ENCODE measurements at regions not wholly inside any gene's neighbourhood (a gene's known extent, or its start where the extent isn't known, plus 50 kb on each side); places are given as distances from the start of the nearest gene placed in this dataset.

DNA sequence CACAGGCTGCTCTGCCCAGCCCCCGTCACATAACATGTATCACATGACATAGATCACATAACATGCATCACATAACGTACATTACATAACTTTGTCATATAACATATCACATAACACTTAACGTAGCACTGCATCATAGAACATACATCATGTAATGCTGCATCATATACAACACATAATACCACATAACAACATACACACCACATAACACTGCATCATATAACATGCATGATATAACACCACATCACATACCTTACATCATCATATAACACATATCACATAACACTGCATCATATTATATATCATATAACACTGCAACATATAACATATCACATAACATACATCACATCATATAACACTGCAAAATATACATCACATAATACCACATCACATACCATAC is 83.8 kb downstream of the AXIN2 start:
- H3K9me3 ChIP-seq (replicated peaks; ENCODE audit: insufficient read depth, low read length): no peaks in the 10 kb centered on the region
- H3K4me2 ChIP-seq (ENCODE audit: low read depth, low read length): no peak overlapping the region
- H3K4me1 ChIP-seq (ENCODE audit: low read length): no peaks in the 10 kb centered on the region
- H2AFZ ChIP-seq (ENCODE audit: low read length): no peak overlapping the region
- no peaks in the 10 kb centered on the region for H3K9me2 ChIP-seq (replicated peaks; ENCODE audit: insufficient read depth, low read length)
- no peaks in the 10 kb centered on the region for H3K36me3 ChIP-seq (replicated peaks; ENCODE audit: insufficient read depth, low read length)
- no peak overlapping the region for H3K27ac ChIP-seq (ENCODE audit: low read length)
- no peaks in the 10 kb centered on the region for H3K79me2 ChIP-seq (ENCODE audit: low read length)
- no peak overlapping the region for H3K4me3 ChIP-seq (ENCODE audit: low read length)
- no peak overlapping the region for H3K9ac ChIP-seq (ENCODE audit: low read length)
- H4K20me1 ChIP-seq (ENCODE audit: insufficient read depth, low read length): no peaks in the 10 kb centered on the region
- no peak for DNase-seq
- TF ChIP-seq EZH2phosphoT487 (IDR thresholded peaks at IDR 0.05; ENCODE audit: low read length): no peak
- TF ChIP-seq, protein P1, sequence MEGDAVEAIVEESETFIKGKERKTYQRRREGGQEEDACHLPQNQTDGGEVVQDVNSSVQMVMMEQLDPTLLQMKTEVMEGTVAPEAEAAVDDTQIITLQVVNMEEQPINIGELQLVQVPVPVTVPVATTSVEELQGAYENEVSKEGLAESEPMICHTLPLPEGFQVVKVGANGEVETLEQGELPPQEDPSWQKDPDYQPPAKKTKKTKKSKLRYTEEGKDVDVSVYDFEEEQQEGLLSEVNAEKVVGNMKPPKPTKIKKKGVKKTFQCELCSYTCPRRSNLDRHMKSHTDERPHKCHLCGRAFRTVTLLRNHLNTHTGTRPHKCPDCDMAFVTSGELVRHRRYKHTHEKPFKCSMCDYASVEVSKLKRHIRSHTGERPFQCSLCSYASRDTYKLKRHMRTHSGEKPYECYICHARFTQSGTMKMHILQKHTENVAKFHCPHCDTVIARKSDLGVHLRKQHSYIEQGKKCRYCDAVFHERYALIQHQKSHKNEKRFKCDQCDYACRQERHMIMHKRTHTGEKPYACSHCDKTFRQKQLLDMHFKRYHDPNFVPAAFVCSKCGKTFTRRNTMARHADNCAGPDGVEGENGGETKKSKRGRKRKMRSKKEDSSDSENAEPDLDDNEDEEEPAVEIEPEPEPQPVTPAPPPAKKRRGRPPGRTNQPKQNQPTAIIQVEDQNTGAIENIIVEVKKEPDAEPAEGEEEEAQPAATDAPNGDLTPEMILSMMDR (IDR thresholded peaks at IDR 0.05; ENCODE audit: low read length): no peak
- TF ChIP-seq EZH2 (optimal IDR thresholded peaks at IDR 0.05; ENCODE audit: low read depth, low read length): no peak
- no peaks in the 10 kb centered on the region for H3F3A ChIP-seq (ENCODE audit: insufficient read depth, low read length)
- no peaks in the 10 kb centered on the region for H3K27me3 ChIP-seq (replicated peaks; ENCODE audit: insufficient read depth, low read length)

DNA sequence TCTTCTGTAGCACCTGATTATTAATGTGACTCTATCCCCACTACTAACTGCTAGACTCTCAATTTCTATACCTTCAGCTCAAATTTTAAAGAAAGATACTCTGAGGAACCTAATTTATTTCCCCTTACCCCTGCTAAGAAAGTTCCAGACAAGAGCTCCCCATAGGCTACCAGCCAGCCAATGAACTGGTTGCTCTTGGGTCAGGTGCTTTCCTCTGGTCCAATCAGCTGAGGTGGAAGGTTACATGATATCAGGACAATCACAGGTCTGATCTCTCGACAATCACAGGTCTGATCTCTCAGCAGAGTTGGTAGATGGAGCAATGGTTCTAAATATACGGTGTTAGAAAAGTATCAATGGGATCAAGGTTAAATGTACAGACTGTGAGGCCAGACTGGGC is 86.8 kb downstream of the AXIN2 start:
- no peaks in the 10 kb centered on the region for H3K27me3 ChIP-seq (replicated peaks; ENCODE audit: insufficient read depth, low read length)
- H3K9me3 ChIP-seq (replicated peaks; ENCODE audit: insufficient read depth, low read length): no peaks in the 10 kb centered on the region
- H3K27ac ChIP-seq (ENCODE audit: low read length): no peak overlapping the region
- no peak for DNase-seq
- no peaks in the 10 kb centered on the region for H3K4me1 ChIP-seq (ENCODE audit: low read length)
- H3K36me3 ChIP-seq (replicated peaks; ENCODE audit: insufficient read depth, low read length): no peaks in the 10 kb centered on the region
- H3K4me3 ChIP-seq (ENCODE audit: low read length): no peak overlapping the region
- H4K20me1 ChIP-seq (ENCODE audit: insufficient read depth, low read length): no peaks in the 10 kb centered on the region
- no peak overlapping the region for H2AFZ ChIP-seq (ENCODE audit: low read length)
- TF ChIP-seq EZH2 (optimal IDR thresholded peaks at IDR 0.05; ENCODE audit: low read depth, low read length): no peak
- TF ChIP-seq, protein P1 (IDR thresholded peaks at IDR 0.05; ENCODE audit: low read length): no peak
- TF ChIP-seq EZH2phosphoT487 (IDR thresholded peaks at IDR 0.05; ENCODE audit: low read length): no peak
- no peaks in the 10 kb centered on the region for H3F3A ChIP-seq (ENCODE audit: insufficient read depth, low read length)
- no peak overlapping the region for H3K4me2 ChIP-seq (ENCODE audit: low read depth, low read length)
- H3K9me2 ChIP-seq (replicated peaks; ENCODE audit: insufficient read depth, low read length): no peaks in the 10 kb centered on the region
- no peak overlapping the region for H3K9ac ChIP-seq (ENCODE audit: low read length)
- no peaks in the 10 kb centered on the region for H3K79me2 ChIP-seq (ENCODE audit: low read length)

DNA sequence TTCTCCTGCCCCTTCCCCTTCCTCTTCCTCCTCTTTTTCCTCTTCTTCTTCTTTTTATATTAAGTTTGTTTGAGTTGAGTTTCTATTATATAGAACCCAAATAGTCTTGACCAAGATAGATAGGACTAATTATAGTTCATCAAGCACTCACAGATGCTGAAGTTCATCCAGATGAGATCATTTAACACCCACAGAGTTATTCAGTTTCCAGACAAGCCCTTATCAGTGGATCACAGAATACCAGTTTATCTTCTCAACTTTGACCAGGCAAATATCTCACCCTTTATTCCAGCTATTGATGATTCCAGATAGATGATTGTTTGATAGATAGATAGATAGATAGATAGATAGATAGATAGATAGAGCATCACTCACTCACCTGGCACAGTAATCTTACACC is 87.5 kb downstream of the AXIN2 start:
- Histone ChIP-seq H3K4me2 (ENCODE audit: low read depth, low read length) (no peak overlapping the region), H3K9ac (ENCODE audit: low read length) (no peak overlapping the region), H3K4me3 (ENCODE audit: low read length) (no peak overlapping the region), H3K4me1 (ENCODE audit: low read length) (no peaks in the 10 kb centered on the region), H4K20me1 (ENCODE audit: insufficient read depth, low read length) (no peaks in the 10 kb centered on the region), H3K79me2 (ENCODE audit: low read length) (no peaks in the 10 kb centered on the region), H3F3A (ENCODE audit: insufficient read depth, low read length) (no peaks in the 10 kb centered on the region), H3K27ac (ENCODE audit: low read length) (no peak overlapping the region), H3K27me3 (replicated peaks; ENCODE audit: insufficient read depth, low read length) (no peaks in the 10 kb centered on the region), H3K9me2 (replicated peaks; ENCODE audit: insufficient read depth, low read length) (no peaks in the 10 kb centered on the region), H3K9me3 (replicated peaks; ENCODE audit: insufficient read depth, low read length) (no peaks in the 10 kb centered on the region), H2AFZ (ENCODE audit: low read length) (no peak overlapping the region), H3K36me3 (replicated peaks; ENCODE audit: insufficient read depth, low read length) (no peaks in the 10 kb centered on the region)
- TF ChIP-seq EZH2 (optimal IDR thresholded peaks at IDR 0.05; ENCODE audit: low read depth, low read length) (no peak), EZH2phosphoT487 (IDR thresholded peaks at IDR 0.05; ENCODE audit: low read length) (no peak)
- TF ChIP-seq, protein P1 (IDR thresholded peaks at IDR 0.05; ENCODE audit: low read length): no peak
- DNase-seq: no peak
